ENCODE measurements at regions not wholly inside any gene's neighbourhood (a gene's known extent, or its start where the extent isn't known, plus 50 kb on each side); places are given as distances from the start of the nearest gene placed in this dataset.

DNA sequence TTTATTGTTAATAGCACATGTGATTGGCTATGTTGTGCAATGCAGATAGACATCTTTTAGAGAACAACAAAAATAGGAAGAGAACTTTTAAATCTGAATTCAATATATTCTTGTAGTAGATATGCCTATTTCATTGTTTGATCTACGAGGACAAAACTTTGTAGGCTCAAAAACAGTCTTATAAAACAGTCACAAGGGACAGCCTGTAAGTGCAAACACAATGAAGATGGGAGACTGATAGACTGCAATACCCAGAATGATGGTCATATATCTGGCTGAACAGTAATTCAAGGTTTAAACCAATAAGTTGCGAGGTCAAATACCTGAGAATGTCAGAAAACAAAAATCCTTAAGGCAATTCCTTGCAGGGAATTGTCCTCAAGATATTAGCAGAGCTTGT is 1342.9 kb upstream of the ADGRB3 start:
- CTCF ChIA-PET (ENCODE audit: low intra/inter-chr PET ratio): no interaction called here
- Histone ChIP-seq H4K20me1 (replicated peaks; ENCODE audit: control insufficient read depth, insufficient read depth, low read length) (no peaks in the 10 kb centered on the region), H3K79me2 (ENCODE audit: control insufficient read depth, insufficient read depth, low read length) (no peaks in the 10 kb centered on the region), H3K27ac (ENCODE audit: extremely low read depth, low read depth, low read length) (no peak overlapping the region), H3K9me3 (replicated peaks; ENCODE audit: control insufficient read depth, insufficient read depth, low read depth, low read length) (no peaks in the 10 kb centered on the region), H3K9ac (ENCODE audit: insufficient read depth in 1 of 2, low read depth in 2 of 2, low read length in 2 of 2) (no peak overlapping the region), H3K4me1 (replicated peaks in 1 of 2; ENCODE audit: control insufficient read depth in 2 of 2, insufficient read depth in 2 of 2, low read length in 2 of 2) (no peaks in the 10 kb centered on the region), H3K9me1 (ENCODE audit: control insufficient read depth, insufficient read depth, low read length) (no peaks in the 10 kb centered on the region), H3K4me3 (no peak overlapping the region), H2AFZ (ENCODE audit: low read depth, low read length) (no peak overlapping the region), H3K36me3 (ENCODE audit: control insufficient read depth, insufficient read depth, low read length) (no peaks in the 10 kb centered on the region), H3K4me2 (ENCODE audit: insufficient read depth, low read length) (no peak overlapping the region), H3K27me3 (ENCODE audit: control insufficient read depth in 2 of 2, insufficient read depth in 2 of 2, low read length in 2 of 2) (no peaks in the 10 kb centered on the region)
- TF ChIP-seq KLF1 (tag; IDR thresholded peaks at IDR 0.05): no peak
- no peak for TF ChIP-seq CSDE1 (IDR thresholded peaks at IDR 0.05)
- no peak for TF ChIP-seq POLR2A (conservative IDR thresholded peaks at IDR 0.05)
- WGBS (ENCODE audit: insufficient coverage, low coverage, missing lambda C conversion rate): 3% methylated on average over 2 of the region's 2 CpGs
- in situ Hi-C loops (cut with MboI): no loop called here
- POLR2A ChIA-PET: no interaction called here
- FAIRE-seq (no peak), DNase-seq (ENCODE audit: extremely low read depth in 1 of 4, low spot score in 3 of 4) (no peak), ATAC-seq (no peak)
- no TSS peak for BruUV-seq (replicated peaks)
- intact Hi-C loops (cut with micrococcal nuclease): no loop called here

- Histone ChIP-seq H3K9me3 (replicated peaks; ENCODE audit: control insufficient read depth, insufficient read depth, low read depth, low read length) (no peaks in the 10 kb centered on the region), H3K4me1 (replicated peaks in 1 of 2; ENCODE audit: control insufficient read depth in 2 of 2, insufficient read depth in 2 of 2, low read length in 2 of 2) (no peaks in the 10 kb centered on the region), H3K9ac (ENCODE audit: insufficient read depth in 1 of 2, low read depth in 2 of 2, low read length in 2 of 2) (no peak overlapping the region), H3K79me2 (ENCODE audit: control insufficient read depth, insufficient read depth, low read length) (no peaks in the 10 kb centered on the region), H3K4me2 (ENCODE audit: insufficient read depth, low read length) (no peak overlapping the region), H3K27me3 (ENCODE audit: control insufficient read depth in 2 of 2, insufficient read depth in 2 of 2, low read length in 2 of 2) (no peaks in the 10 kb centered on the region), H3K4me3 (no peak overlapping the region), H2AFZ (ENCODE audit: low read depth, low read length) (no peak overlapping the region), H3K27ac (ENCODE audit: extremely low read depth, low read depth, low read length) (no peak overlapping the region), H3K9me1 (ENCODE audit: control insufficient read depth, insufficient read depth, low read length) (no peaks in the 10 kb centered on the region), H4K20me1 (replicated peaks; ENCODE audit: control insufficient read depth, insufficient read depth, low read length) (no peaks in the 10 kb centered on the region), H3K36me3 (ENCODE audit: control insufficient read depth, insufficient read depth, low read length) (no peaks in the 10 kb centered on the region)
- intact Hi-C loops (cut with micrococcal nuclease) (no loop called here), in situ Hi-C loops (cut with MboI) (no loop called here)
- FAIRE-seq: no peak
- no peak for TF ChIP-seq DNMT1 (IDR thresholded peaks at IDR 0.05)
- TF ChIP-seq ADNP (tag; IDR thresholded peaks at IDR 0.05): no peak
- no peak for TF ChIP-seq ZNF584 (CRISPR knock-in tag; IDR thresholded peaks at IDR 0.05; ENCODE audit: low read depth)
- TF ChIP-seq CEBPB (tag; IDR thresholded peaks at IDR 0.05): no peak
- no peak for TF ChIP-seq JUN (IDR thresholded peaks at IDR 0.05; ENCODE audit: borderline replicate concordance, low read depth, low read length)
- TF ChIP-seq JUN (CRISPR knock-in tag; IDR thresholded peaks at IDR 0.05; ENCODE audit: borderline replicate concordance): no peak
- no peak for TF ChIP-seq NFYB (IDR thresholded peaks at IDR 0.05; ENCODE audit: extremely low read depth, insufficient read length)
- TF ChIP-seq ATF1 (CRISPR knock-in tag; IDR thresholded peaks at IDR 0.05): no peak
- no peak for TF ChIP-seq ATF1 (tag; IDR thresholded peaks at IDR 0.05)
- no peak for TF ChIP-seq EP400 (IDR thresholded peaks at IDR 0.05)
- no peak for TF ChIP-seq ZNF217 (CRISPR knock-in tag; IDR thresholded peaks at IDR 0.05)
- no peak for TF ChIP-seq ZFP1 (CRISPR knock-in tag; IDR thresholded peaks at IDR 0.05)
- TF ChIP-seq ZNF134 (CRISPR knock-in tag; conservative IDR thresholded peaks at IDR 0.05): no peak
- no peak for TF ChIP-seq HDGF (IDR thresholded peaks at IDR 0.05)
- TF ChIP-seq, protein P1, sequence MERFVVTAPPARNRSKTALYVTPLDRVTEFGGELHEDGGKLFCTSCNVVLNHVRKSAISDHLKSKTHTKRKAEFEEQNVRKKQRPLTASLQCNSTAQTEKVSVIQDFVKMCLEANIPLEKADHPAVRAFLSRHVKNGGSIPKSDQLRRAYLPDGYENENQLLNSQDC (CRISPR knock-in tag; IDR thresholded peaks at IDR 0.05): no peak
- no peak for TF ChIP-seq ZNF778 (CRISPR knock-in tag; IDR thresholded peaks at IDR 0.05)
- ATAC-seq: no peak
- BruUV-seq (replicated peaks): no TSS peak
- no peak for DNase-seq (ENCODE audit: extremely low read depth in 1 of 4, low spot score in 3 of 4)
- ChIA-PET POLR2A (no interaction called here), CTCF (ENCODE audit: low intra/inter-chr PET ratio) (no interaction called here)
Measured at GRCh38 chr6:67287566-67287965, 1347.5 kb upstream of the ADGRB3 start.

All from K562 (cell line).